ENCODE measurements at regions not wholly inside any gene's neighbourhood (a gene's known extent, or its start where the extent isn't known, plus 50 kb on each side); places are given as distances from the start of the nearest gene placed in this dataset.

DNA sequence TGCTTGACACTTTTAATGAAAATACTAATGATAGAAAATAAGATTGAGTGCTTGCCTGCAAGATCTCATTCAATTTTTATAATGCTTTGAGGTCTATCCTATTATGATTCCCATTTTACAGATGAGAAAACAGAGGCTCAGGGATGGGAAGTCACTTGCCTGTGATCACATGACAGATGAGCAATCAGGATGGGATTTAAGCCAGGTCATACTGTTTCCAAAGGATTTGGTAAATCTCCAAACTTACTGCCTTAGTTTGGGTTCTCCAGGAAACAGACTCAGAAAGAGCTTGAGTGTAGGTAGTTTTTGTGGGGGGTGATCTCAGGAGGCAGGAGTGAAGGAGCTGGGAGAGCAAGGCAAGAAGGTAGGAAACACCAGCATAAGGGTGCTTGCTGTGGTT lies 456.3 kb downstream of the MAFB start:
- Histone ChIP-seq H3K27me3 (replicated peaks in 1 of 4; ENCODE audit: control insufficient read depth in 3 of 4, extremely low read depth in 1 of 4, insufficient read depth in 3 of 4, low read length in 3 of 4) (no peaks in the 10 kb centered on the region), H3K9ac (replicated peaks in 1 of 4; ENCODE audit: extremely low read depth in 1 of 4, low read depth in 3 of 4, low read length in 3 of 4) (no peak overlapping the region), H2AFZ (ENCODE audit: low read length) (no peak overlapping the region), H3K56ac (replicated peaks; ENCODE audit: insufficient read length, low read depth, low read length) (no peak overlapping the region), H3K27ac (ENCODE audit: low read depth, low read length) (no peak overlapping the region), H2BK5ac (ENCODE audit: low read depth, low read length) (no peak overlapping the region), H3K79me1 (ENCODE audit: low read depth, low read length) (no peaks in the 10 kb centered on the region), H3K36me3 (ENCODE audit: control insufficient read depth in 2 of 4, insufficient read depth in 4 of 4, low read length in 3 of 4) (no peaks in the 10 kb centered on the region), H2BK120ac (replicated peaks; ENCODE audit: low read depth, low read length) (no peak overlapping the region), H4K20me1 (replicated peaks in 1 of 2; ENCODE audit: control insufficient read depth in 1 of 2, insufficient read depth in 2 of 2, low read length in 2 of 2) (no peaks in the 10 kb centered on the region), H3K4me1 (replicated peaks in 1 of 4; ENCODE audit: control insufficient read depth in 3 of 4, insufficient read depth in 4 of 4, low read length in 3 of 4) (no peaks in the 10 kb centered on the region), H2BK15ac (ENCODE audit: low read length) (no peak overlapping the region), H3K18ac (ENCODE audit: extremely low read depth, low read length) (no peak overlapping the region), H2BK20ac (ENCODE audit: low read length) (no peak overlapping the region), H3K9me3 (ENCODE audit: insufficient read depth in 2 of 2, low read depth in 1 of 2, low read length in 1 of 2) (no peaks in the 10 kb centered on the region), H3K79me2 (ENCODE audit: control insufficient read depth in 1 of 2, insufficient read depth in 2 of 2, low read length in 2 of 2) (no peaks in the 10 kb centered on the region), H3K23ac (ENCODE audit: insufficient read length) (no peak overlapping the region), H4K8ac (ENCODE audit: extremely low read depth, insufficient read depth, low read length) (no peak overlapping the region), H4K5ac (ENCODE audit: insufficient read length, low read depth, low read length) (no peak overlapping the region), H3K4me2 (ENCODE audit: insufficient read depth in 1 of 2, low read depth in 2 of 2, low read length in 2 of 2) (no peak overlapping the region), H2AK5ac (ENCODE audit: low read depth, low read length) (no peak overlapping the region), H3K23me2 (ENCODE audit: low read depth, low read length) (no peaks in the 10 kb centered on the region), H3K4me3 (ENCODE audit: extremely low read depth in 1 of 4, insufficient read depth in 2 of 4, low read depth in 3 of 4, low read length in 4 of 4) (no peak overlapping the region), H2BK12ac (ENCODE audit: low read depth, low read length) (no peak overlapping the region), H4K91ac (replicated peaks; ENCODE audit: insufficient read length, low read length) (no peak overlapping the region), H3K14ac (ENCODE audit: insufficient read length) (no peak overlapping the region), H3K4ac (replicated peaks; ENCODE audit: insufficient read length, low read depth, low read length) (no peak overlapping the region)
- FAIRE-seq (no peak), DNase-seq (ENCODE audit: low read depth in 1 of 2, low spot score in 2 of 2) (no peak)
- ChIA-PET CTCF (ENCODE audit: partially characterized antibody) (interaction anchor here (1.3 to 1.7 kb wide), 2 partner anchors 9 to 17 kb away, joined by 3 to 5 read pairs; no protein-coding TSS in a partner anchor), POLR2A (ENCODE audit: partially characterized antibody) (interaction anchor here (1.2 kb wide), 1 partner anchor 11 kb away, joined by 3 read pairs; no protein-coding TSS in a partner anchor)
- TF ChIP-seq SP1 (IDR thresholded peaks at IDR 0.05; ENCODE audit: low read depth, low read length) (no peak), HDAC6 (IDR thresholded peaks at IDR 0.05; ENCODE audit: low read depth, low read length) (no peak), NRF1 (IDR thresholded peaks at IDR 0.05; ENCODE audit: low read depth, low read length) (no peak), CHD2 (IDR thresholded peaks at IDR 0.05; ENCODE audit: low read length) (no peak), KDM5A (IDR thresholded peaks at IDR 0.05; ENCODE audit: low read length) (no peak), EP300 (IDR thresholded peaks at IDR 0.05; ENCODE audit: borderline replicate concordance in 1 of 2, low read depth in 2 of 2, low read length in 2 of 2) (no peak), TBP (IDR thresholded peaks at IDR 0.05; ENCODE audit: low read depth, low read length) (no peak), ZNF274 (IDR thresholded peaks at IDR 0.05; ENCODE audit: borderline replicate concordance, extremely low read depth, low read length) (no peak), TAF1 (IDR thresholded peaks at IDR 0.05; ENCODE audit: low read depth, low read length) (no peak)
- TF ChIP-seq, protein P1, sequence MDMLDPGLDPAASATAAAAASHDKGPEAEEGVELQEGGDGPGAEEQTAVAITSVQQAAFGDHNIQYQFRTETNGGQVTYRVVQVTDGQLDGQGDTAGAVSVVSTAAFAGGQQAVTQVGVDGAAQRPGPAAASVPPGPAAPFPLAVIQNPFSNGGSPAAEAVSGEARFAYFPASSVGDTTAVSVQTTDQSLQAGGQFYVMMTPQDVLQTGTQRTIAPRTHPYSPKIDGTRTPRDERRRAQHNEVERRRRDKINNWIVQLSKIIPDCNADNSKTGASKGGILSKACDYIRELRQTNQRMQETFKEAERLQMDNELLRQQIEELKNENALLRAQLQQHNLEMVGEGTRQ (IDR thresholded peaks at IDR 0.05; ENCODE audit: low read length), result no peak
